Lung (tissue), 11 donors: ENCODE measurements at regions not wholly inside any gene's neighbourhood (a gene's known extent, or its start where the extent isn't known, plus 50 kb on each side); places are given as distances from the start of the nearest gene placed in this dataset.

Experiments used
- ATAC-seq: fragments of 200-7000 bp; cut with Tn5 transposase; one replicate; pipeline ENCODE4 v1.9.1; 2020; ENCODE audit warnings: moderate number of reproducible peaks; ENCODE audit not compliant: insufficient read depth, low FRiP score
- DNase-seq, 3 donors: peaks; one replicate each; pipeline ENCODE4 v3.0.0-alpha.2; 2013 to 2017
- H3K27ac ChIP-seq, 2 donors: one replicate each; pipeline ENCODE4 v1.5.1; 2013; ENCODE audit warnings: mild to moderate bottlenecking in 2 of 2, moderate library complexity in 2 of 2, control low read depth in 1 of 2, inconsistent platforms in 1 of 2, low read depth in 1 of 2, low read length in 1 of 2
- H3K27me3 ChIP-seq, 3 donors: one replicate each; pipeline ENCODE4 v1.5.1; 2013; ENCODE audit warnings: low read length in 2 of 3; ENCODE audit not compliant: control insufficient read depth in 3 of 3, insufficient read depth in 3 of 3
- H3K36me3 ChIP-seq, 4 donors: one replicate each; pipeline ENCODE4 v1.5.1; 2013; ENCODE audit warnings: low read length in 4 of 4, mild to moderate bottlenecking in 1 of 4, moderate library complexity in 1 of 4; ENCODE audit not compliant: control insufficient read depth in 4 of 4, insufficient read depth in 4 of 4
- H3K4me1 ChIP-seq, 5 donors: one replicate each; pipeline ENCODE4 v1.5.1; 2013; ENCODE audit warnings: low read length in 5 of 5, mild to moderate bottlenecking in 2 of 5, moderate library complexity in 1 of 5; ENCODE audit not compliant: control insufficient read depth in 5 of 5, insufficient read depth in 5 of 5
- H3K4me3 ChIP-seq: one replicate; pipeline ENCODE4 v1.5.1; 2013; ENCODE audit warnings: mild to moderate bottlenecking, control low read depth, moderate library complexity
- H3K9ac ChIP-seq, 2 donors: one replicate each; pipeline ENCODE4 v1.5.1; 2013; ENCODE audit warnings: low read length in 2 of 2, control low read depth in 1 of 2; ENCODE audit not compliant: insufficient read depth in 1 of 2
- H3K9me3 ChIP-seq, 4 donors: one replicate each; pipeline ENCODE4 v1.5.1; 2013; ENCODE audit warnings: low read length in 3 of 4, mild to moderate bottlenecking in 1 of 4, moderate library complexity in 1 of 4; ENCODE audit not compliant: control insufficient read depth in 4 of 4, insufficient read depth in 3 of 4
- WGBS, 2 donors: extraction: QIAGEN DNeasy Blood & Tissue Kit; methylation state at CpG; one replicate each; pipeline ENCODE4 v1.1.7; 2013; 5-methylcytosine and 5-hydroxymethylcytosine counted together
- TF ChIP-seq, protein P1 (sequence below): IDR thresholded peaks from 2 replicates; pipeline ENCODE4 v1.5.1; 2012; ENCODE audit warnings: mild to moderate bottlenecking; ENCODE audit errors: control extremely low read depth, extremely low read depth
- donor health status: control.
- donor health status: control.
- donor health status: Bipolar disorder and iron deficiency.
- donor health status: healthy.
- donor health status: DM: yes; HTN: yes; CAD: no.

DNA sequence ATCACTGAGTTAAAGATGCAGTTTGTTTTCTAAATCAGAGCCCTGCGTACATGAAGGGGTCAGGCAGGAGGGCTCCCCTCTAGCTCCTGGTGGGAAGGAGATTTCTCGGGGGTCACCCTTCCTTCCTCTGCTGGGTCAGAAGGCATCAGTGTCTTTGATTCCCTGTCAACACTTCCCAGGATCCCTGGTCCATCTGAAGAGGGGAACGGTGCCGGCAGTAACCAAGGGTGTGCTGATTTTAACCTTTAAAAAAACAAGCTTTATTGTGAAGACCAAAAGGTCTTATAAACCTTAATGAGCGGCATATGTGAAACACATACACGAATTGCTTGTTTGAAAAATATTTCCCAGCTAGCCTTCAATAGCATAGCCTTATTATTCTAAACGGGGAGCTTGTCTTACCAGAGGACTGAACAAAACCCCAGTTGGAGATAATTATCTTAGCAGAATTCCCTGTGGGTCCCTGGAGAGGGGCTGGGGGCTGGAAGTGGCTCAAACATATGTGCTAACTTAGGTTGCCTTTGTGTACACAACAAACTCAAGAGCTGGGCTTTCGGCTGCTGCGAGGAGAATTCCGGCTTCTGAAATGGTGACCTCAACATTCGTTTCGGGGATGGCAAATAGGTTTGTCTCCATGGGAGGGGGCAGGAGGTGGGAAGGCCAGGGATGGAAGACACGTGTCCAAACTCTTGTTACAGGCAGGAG lies 114.9 kb upstream of the MYCN start:
- Histone ChIP-seq H3K27me3 (no peaks in the 10 kb centered on the region), H3K36me3 (no peaks in the 10 kb centered on the region), H3K4me3 (no peak overlapping the region), H3K9me3 (peaks cover 0 to 2% (median 0%) of the 10 kb centered on the region in 4 donors), H3K9ac (no peak overlapping the region), H3K4me1 (no peaks in the 10 kb centered on the region), H3K27ac (no peak overlapping the region)
- TF ChIP-seq, protein P1, sequence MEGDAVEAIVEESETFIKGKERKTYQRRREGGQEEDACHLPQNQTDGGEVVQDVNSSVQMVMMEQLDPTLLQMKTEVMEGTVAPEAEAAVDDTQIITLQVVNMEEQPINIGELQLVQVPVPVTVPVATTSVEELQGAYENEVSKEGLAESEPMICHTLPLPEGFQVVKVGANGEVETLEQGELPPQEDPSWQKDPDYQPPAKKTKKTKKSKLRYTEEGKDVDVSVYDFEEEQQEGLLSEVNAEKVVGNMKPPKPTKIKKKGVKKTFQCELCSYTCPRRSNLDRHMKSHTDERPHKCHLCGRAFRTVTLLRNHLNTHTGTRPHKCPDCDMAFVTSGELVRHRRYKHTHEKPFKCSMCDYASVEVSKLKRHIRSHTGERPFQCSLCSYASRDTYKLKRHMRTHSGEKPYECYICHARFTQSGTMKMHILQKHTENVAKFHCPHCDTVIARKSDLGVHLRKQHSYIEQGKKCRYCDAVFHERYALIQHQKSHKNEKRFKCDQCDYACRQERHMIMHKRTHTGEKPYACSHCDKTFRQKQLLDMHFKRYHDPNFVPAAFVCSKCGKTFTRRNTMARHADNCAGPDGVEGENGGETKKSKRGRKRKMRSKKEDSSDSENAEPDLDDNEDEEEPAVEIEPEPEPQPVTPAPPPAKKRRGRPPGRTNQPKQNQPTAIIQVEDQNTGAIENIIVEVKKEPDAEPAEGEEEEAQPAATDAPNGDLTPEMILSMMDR: no peak
- WGBS, 2 donors: 71 to 86% methylated on average over 13 of the region's 13 CpGs
- ATAC-seq: no peak
- no peak for DNase-seq

DNA sequence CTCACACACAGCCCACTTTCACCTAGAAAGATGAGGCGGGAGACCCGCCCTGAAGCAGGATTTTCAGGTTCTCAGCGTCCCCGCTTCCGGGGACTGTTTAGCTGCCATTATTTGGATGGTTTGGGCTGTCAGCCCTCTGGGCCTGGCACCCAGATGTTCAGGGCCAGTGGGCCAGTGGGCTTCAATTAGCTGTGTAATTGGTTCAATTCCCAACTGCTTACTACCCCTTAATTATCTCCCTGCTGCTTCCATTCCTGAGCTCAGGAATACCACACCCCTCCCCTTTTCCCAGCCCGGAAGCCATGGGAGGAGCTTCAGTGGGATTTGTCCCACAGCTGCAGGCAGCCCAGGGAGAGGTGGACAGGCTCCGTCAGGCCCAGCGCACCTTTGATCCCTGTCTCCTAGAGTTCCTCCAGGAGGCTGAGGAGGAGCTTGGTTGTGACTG lies 114.1 kb upstream of the MYCN start:
- TF ChIP-seq, protein P1: no peak
- no peak overlapping the region for H3K27ac ChIP-seq
- no peaks in the 10 kb centered on the region for H3K36me3 ChIP-seq
- ATAC-seq (no peak), DNase-seq (no peak)
- WGBS, 2 donors: 70 to 86% methylated on average over 8 of the region's 8 CpGs
- no peaks in the 10 kb centered on the region for H3K27me3 ChIP-seq
- no peak overlapping the region for H3K9ac ChIP-seq
- peaks cover 0 to 2% (median 0%) of the 10 kb centered on the region in 4 donors for H3K9me3 ChIP-seq
- no peak overlapping the region for H3K4me3 ChIP-seq
- H3K4me1 ChIP-seq: no peaks in the 10 kb centered on the region

DNA sequence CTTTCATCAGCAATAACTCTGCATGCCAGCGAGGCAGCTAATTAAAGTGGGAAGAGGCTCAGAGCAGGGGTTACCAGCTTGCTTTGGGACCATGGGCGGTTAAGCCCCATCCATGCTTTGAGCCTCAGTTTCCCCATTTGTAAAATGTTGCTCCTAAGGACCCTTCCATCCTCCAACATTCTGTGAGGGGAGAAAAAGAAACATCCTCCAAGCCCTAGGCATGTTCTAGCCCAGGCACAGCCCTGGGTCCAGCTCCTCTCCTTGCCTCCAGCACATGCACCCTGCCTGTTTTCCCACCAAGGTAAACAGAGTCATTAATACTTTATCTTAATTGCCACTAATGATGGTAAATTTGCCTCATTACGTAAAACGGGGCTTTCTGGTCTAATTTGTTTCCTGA lies 113.3 kb upstream of the MYCN start:
- Histone ChIP-seq H3K4me3 (no peak overlapping the region), H3K9me3 (peaks cover 0 to 2% (median 0%) of the 10 kb centered on the region in 4 donors), H3K27me3 (no peaks in the 10 kb centered on the region), H3K27ac (no peak overlapping the region), H3K36me3 (no peaks in the 10 kb centered on the region), H3K4me1 (no peaks in the 10 kb centered on the region), H3K9ac (no peak overlapping the region)
- ATAC-seq (no peak), DNase-seq (no peak)
- 89 to 96% methylated on average over 4 of the region's 4 CpGs for WGBS, 2 donors
- TF ChIP-seq, protein P1: no peak

DNA sequence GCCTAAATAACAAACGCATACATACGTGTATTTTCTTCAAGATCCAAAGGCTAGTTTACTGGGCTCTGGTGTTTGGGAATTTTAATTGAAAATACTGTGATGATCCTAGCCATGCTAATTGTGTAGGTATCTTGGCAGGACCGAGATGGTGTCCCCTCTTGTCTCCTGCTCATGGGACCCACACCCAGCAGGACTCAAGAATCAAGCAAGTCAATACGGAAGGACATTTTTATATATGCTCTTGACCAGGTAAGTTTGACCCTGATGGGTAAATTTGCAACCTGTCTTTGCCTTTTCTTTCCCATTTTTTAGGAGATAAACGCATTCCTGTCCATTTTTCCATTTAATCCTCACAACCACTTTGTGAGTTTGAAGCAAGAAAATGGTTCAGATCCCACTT lies 111.8 kb upstream of the MYCN start:
- ATAC-seq (no peak), DNase-seq (no peak)
- peaks cover 0 to 2% (median 0%) of the 10 kb centered on the region in 4 donors for H3K9me3 ChIP-seq
- H3K36me3 ChIP-seq: no peaks in the 10 kb centered on the region
- TF ChIP-seq, protein P1: no peak
- no peak overlapping the region for H3K9ac ChIP-seq
- H3K27me3 ChIP-seq: no peaks in the 10 kb centered on the region
- 94 to 96% methylated on average over 5 of the region's 5 CpGs for WGBS, 2 donors
- H3K27ac ChIP-seq: no peak overlapping the region
- no peaks in the 10 kb centered on the region for H3K4me1 ChIP-seq
- no peak overlapping the region for H3K4me3 ChIP-seq
